Breast epithelium (tissue), 4 donors: ENCODE measurements at regions not wholly inside any gene's neighbourhood (a gene's known extent, or its start where the extent isn't known, plus 50 kb on each side); places are given as distances from the start of the nearest gene placed in this dataset.

Experiments
- DNase-seq, 2 donors: peaks; one replicate each; pipeline ENCODE4 v3.0.0-alpha.2; 2019; ENCODE audit warnings: low spot score in 2 of 2
- H3K27ac ChIP-seq, 2 donors: fragments of 200-600 bp; sonication (generic) in 1 of 2; one replicate each; pipeline ENCODE4 v1.5.1; 2016 to 2019; ENCODE audit warnings: mild to moderate bottlenecking in 1 of 2
- H3K27me3 ChIP-seq, 2 donors: fragments of 200-600 bp; sonication (generic) in 1 of 2; one replicate each; pipeline versions ENCODE4 v1.5.1 to v1.6.0; 2017 to 2019; ENCODE audit warnings: control low read depth in 1 of 2, mild to moderate bottlenecking in 1 of 2
- H3K36me3 ChIP-seq: fragments of 200-600 bp; one replicate; pipeline ENCODE4 v1.5.1; 2019
- H3K4me1 ChIP-seq, 2 donors: fragments of 200-600 bp; sonication (generic); one replicate each; pipeline ENCODE4 v1.5.1; 2016 to 2019; ENCODE audit warnings: control low read depth in 1 of 2
- H3K4me3 ChIP-seq, 3 donors: fragments of 200-600 bp; sonication (generic); 1 replicate in 2 of 3; 2 replicates in 1 of 3; pipeline ENCODE4 v1.5.1; 2016 to 2019; ENCODE audit warnings: mild to moderate bottlenecking in 3 of 3, moderate library complexity in 2 of 3
- H3K9me3 ChIP-seq, 2 donors: fragments of 200-600 bp; sonication (generic) in 1 of 2; one replicate each; pipeline ENCODE4 v1.5.1; 2016 to 2019; ENCODE audit warnings: control low read depth in 1 of 2
- POLR2A ChIP-seq: fragments of 450-650 bp; IDR thresholded peaks from one replicate; pipeline ENCODE4 v1.6.1; 2016; ENCODE audit warnings: antibody characterized with exemption, mild to moderate bottlenecking, moderate library complexity
- POLR2AphosphoS5 ChIP-seq, 3 donors: sonication (generic); formaldehyde crosslinking; IDR thresholded peaks; one replicate each; pipeline ENCODE4 v1.6.1; 2017; ENCODE audit warnings: antibody characterized with exemption in 3 of 3
- intact Hi-C: fragments of 100-400 bp; cut with DNase I; formaldehyde crosslinking; loops from one replicate; pipeline ENCODE4 v1.15.1; 2023; ENCODE audit warnings: low total_unique reads
- TF ChIP-seq, protein P1 (sequence below), 3 donors: fragments of 450-650 bp; IDR thresholded peaks; one replicate each; pipeline ENCODE4 v1.5.1; 2016 to 2017; ENCODE audit warnings: antibody characterized with exemption in 3 of 3, mild to moderate bottlenecking in 3 of 3, moderate library complexity in 3 of 3

DNA sequence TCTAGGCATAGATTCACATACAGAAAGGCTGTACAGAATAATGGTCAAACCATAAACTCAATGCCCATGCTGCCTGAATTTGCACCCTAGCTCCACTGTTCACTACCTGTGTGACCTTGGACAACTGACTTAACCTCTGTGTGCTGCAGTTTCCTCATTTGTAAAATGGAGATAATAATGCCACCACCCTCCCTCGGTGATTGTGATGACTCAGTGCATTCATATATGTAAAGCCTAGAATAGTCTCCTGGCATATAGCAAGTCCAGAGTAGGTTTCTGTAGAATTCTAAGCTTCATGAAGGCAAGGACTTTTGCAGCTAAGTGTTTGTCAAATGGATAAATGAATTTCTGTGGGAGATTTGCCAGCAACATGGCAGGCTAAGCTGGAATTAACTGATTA, 297.8 kb upstream of the NR4A3 start:
- intact Hi-C loops, result no loop called here
- Histone ChIP-seq H3K4me1 (no peaks in the 10 kb centered on the region), H3K9me3 (no peaks in the 10 kb centered on the region), H3K27me3 (no peaks in the 10 kb centered on the region), H3K27ac (no peak overlapping the region), H3K4me3 (no peak overlapping the region), H3K36me3 (no peaks in the 10 kb centered on the region)
- TF ChIP-seq POLR2AphosphoS5 (IDR thresholded peaks at IDR 0.05) (no peak), POLR2A (no peak)
- TF ChIP-seq, protein P1, sequence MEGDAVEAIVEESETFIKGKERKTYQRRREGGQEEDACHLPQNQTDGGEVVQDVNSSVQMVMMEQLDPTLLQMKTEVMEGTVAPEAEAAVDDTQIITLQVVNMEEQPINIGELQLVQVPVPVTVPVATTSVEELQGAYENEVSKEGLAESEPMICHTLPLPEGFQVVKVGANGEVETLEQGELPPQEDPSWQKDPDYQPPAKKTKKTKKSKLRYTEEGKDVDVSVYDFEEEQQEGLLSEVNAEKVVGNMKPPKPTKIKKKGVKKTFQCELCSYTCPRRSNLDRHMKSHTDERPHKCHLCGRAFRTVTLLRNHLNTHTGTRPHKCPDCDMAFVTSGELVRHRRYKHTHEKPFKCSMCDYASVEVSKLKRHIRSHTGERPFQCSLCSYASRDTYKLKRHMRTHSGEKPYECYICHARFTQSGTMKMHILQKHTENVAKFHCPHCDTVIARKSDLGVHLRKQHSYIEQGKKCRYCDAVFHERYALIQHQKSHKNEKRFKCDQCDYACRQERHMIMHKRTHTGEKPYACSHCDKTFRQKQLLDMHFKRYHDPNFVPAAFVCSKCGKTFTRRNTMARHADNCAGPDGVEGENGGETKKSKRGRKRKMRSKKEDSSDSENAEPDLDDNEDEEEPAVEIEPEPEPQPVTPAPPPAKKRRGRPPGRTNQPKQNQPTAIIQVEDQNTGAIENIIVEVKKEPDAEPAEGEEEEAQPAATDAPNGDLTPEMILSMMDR (IDR thresholded peaks at IDR 0.05), result no peak
- DNase-seq, result no peak

DNA sequence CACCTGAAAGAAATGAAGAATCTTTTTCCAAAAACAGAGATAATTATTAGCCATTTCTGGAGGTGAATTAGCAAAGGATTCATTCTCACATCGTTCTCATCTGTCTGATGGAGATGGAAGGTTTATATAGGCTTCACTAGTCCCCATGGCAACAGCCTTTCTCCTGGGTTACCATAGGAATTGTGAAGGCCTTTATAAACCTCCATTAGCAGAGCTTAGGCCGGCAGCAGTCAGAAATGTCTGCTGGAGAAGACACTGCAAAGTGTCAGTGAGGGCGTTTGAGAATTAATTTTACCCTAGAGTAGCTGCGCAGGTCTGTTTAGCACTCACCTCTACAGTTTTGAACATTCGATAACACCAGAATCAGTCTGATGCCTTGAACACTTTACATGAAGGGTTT, 290.4 kb upstream of the NR4A3 start:
- DNase-seq, result no peak
- Histone ChIP-seq H3K27ac (no peak overlapping the region), H3K27me3 (no peaks in the 10 kb centered on the region), H3K9me3 (no peaks in the 10 kb centered on the region), H3K4me1 (no peaks in the 10 kb centered on the region), H3K36me3 (no peaks in the 10 kb centered on the region), H3K4me3 (no peak overlapping the region)
- intact Hi-C loops, result no loop called here
- no peak for TF ChIP-seq POLR2A
- TF ChIP-seq, protein P1 (IDR thresholded peaks at IDR 0.05), result no peak
- TF ChIP-seq POLR2AphosphoS5 (IDR thresholded peaks at IDR 0.05), result no peak

DNA sequence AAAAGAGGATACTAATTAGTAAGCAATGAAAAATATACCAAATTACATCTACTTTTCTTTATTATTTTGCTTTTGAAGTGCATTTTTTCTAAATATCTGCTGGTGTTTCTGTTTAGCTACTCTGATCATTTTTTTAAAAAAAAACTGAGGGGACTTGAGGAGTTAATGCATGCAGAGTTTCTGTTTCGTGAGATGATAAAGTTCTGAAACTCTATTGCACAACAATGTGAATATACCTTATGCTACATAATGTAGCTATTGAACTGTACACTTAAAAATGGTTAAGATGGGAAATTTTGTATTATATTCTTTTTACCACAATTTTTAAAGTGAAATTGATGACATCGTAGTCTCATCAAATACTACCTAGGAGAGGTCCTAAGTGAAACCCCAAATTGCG, 288.3 kb upstream of the NR4A3 start:
- Histone ChIP-seq H3K36me3 (no peaks in the 10 kb centered on the region), H3K27ac (no peak overlapping the region)

DNA sequence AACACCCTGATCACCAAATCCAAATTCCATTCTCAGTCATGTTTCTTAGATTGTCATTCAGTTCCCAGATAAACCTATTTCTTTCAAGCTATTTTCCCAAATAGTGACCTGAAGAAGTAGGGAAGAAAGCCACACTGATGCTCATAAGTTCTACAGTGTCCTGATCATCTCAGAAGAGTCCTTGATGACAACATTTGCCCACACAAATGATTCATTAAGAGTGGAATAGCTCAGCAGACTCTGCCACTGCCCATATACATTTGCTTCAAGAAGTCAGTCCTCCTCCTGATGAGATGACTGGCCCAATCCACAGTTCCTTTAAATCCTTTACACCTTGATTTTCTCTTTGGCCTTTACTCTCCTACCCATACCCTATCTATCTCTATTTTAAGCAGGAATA, 283.7 kb upstream of the NR4A3 start:
- Histone ChIP-seq H3K4me3 (no peak overlapping the region), H3K36me3 (no peaks in the 10 kb centered on the region), H3K27ac (no peak overlapping the region), H3K4me1 (no peaks in the 10 kb centered on the region), H3K9me3 (no peaks in the 10 kb centered on the region), H3K27me3 (no peaks in the 10 kb centered on the region)
- intact Hi-C loops, result no loop called here
- no peak for DNase-seq
- TF ChIP-seq POLR2AphosphoS5 (IDR thresholded peaks at IDR 0.05) (no peak), POLR2A (no peak)
- TF ChIP-seq, protein P1 (IDR thresholded peaks at IDR 0.05), result no peak

More for the DNA sequence above, 288.3 kb upstream of the NR4A3 start:
- DNase-seq, result no peak
- Histone ChIP-seq H3K4me3 (no peak overlapping the region), H3K9me3 (no peaks in the 10 kb centered on the region), H3K27me3 (no peaks in the 10 kb centered on the region), H3K4me1 (no peaks in the 10 kb centered on the region)
- intact Hi-C loops, result no loop called here
- TF ChIP-seq POLR2AphosphoS5 (IDR thresholded peaks at IDR 0.05) (no peak), POLR2A (no peak)
- TF ChIP-seq, protein P1 (IDR thresholded peaks at IDR 0.05), result no peak

DNA sequence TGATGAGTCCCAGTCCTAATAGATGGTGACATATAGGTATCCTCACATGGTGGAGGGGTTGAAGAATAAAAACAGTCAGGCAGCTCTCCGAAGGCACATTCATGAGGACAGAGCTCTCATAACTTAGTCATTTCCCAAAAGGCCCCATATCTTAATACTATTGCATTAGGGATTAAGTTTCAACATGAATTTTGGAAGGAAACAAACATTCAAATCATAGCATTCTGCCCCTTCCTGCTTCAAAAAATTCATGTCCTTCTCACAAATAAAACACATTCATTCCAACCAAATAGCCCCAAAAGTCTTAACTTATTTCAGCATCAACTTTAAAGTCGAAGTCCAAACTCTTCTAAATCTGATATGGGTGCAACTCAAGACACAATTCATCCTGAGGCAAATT, 277.2 kb upstream of the NR4A3 start:
- Histone ChIP-seq H3K9me3 (no peaks in the 10 kb centered on the region), H3K4me3 (no peak overlapping the region), H3K27me3 (no peaks in the 10 kb centered on the region), H3K36me3 (no peaks in the 10 kb centered on the region), H3K4me1 (no peaks in the 10 kb centered on the region), H3K27ac (no peak overlapping the region)
- no peak for DNase-seq
- TF ChIP-seq, protein P1 (IDR thresholded peaks at IDR 0.05), result no peak
- TF ChIP-seq POLR2AphosphoS5 (IDR thresholded peaks at IDR 0.05), result no peak
- no peak for TF ChIP-seq POLR2A
- intact Hi-C loops, result no loop called here
